GM10248 (cell line): ENCODE measurements at regions not wholly inside any gene's neighbourhood (a gene's known extent, or its start where the extent isn't known, plus 50 kb on each side); places are given as distances from the start of the nearest gene placed in this dataset.

Experiments used
- CTCF ChIA-PET: fragments of 300-600 bp; sonication (Branson Sonifier 250); formaldehyde crosslinking; extraction: SDS; loops from one replicate; lab custom pipeline; 2021; ENCODE audit warnings: antibody characterized with exemption; lab: Yijun Ruan, JAX
- POLR2A ChIA-PET: fragments of 350-650 bp; sonication (Branson Sonifier 250); formaldehyde crosslinking; extraction: SDS; loops from one replicate; lab custom pipeline; 2020; ENCODE audit warnings: antibody characterized with exemption; lab: Yijun Ruan, JAX
- DNase-seq: peaks from one replicate; pipeline ENCODE4 v3.0.0; 2012; ENCODE audit errors: extremely low spot score
- TF ChIP-seq, protein P1 (sequence below): IDR thresholded peaks from 2 replicates; pipeline ENCODE4 v1.5.1; 2012; ENCODE audit warnings: mild to moderate bottlenecking, low read depth; ENCODE audit errors: extremely low read depth, missing control alignments, control extremely low read depth

DNA sequence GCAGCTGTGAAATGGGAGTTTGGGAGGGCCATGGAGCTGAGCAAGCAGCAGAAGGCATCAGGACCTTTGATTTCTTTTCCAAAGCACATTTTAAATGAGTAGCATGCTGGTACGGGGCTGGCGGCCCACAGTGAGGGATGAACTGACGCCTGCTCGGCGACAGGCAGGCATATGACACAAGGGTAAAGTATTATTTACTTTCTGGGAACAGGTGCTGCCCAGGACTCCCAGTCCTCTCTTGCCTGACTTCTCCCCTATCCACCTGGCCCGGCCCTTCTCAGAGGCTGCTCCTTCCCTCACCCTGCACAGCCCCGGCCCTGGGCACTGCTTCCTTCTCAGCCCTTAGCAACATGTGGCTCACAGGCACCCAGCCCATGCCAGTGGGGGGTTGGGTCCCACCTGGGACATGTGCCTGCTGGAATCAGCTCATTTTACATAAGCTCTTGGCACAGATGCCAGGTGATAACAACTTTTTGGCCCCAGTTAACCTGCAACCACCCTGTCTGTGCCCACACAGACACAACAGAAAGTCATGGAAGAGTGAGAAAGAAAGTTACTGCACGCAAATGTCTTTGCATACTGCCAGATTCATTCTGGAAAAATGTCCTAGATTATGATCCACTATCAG, 112.3 kb upstream of the GADD45A start:
- ChIA-PET CTCF (interaction anchor here (0.7 to 6.5 kb wide), 8 partner anchors 9 to 188 kb away, joined by 3 to 63 read pairs (median 3); no protein-coding TSS in a partner anchor), POLR2A (no interaction called here)
- no peak for DNase-seq
- TF ChIP-seq, protein P1, sequence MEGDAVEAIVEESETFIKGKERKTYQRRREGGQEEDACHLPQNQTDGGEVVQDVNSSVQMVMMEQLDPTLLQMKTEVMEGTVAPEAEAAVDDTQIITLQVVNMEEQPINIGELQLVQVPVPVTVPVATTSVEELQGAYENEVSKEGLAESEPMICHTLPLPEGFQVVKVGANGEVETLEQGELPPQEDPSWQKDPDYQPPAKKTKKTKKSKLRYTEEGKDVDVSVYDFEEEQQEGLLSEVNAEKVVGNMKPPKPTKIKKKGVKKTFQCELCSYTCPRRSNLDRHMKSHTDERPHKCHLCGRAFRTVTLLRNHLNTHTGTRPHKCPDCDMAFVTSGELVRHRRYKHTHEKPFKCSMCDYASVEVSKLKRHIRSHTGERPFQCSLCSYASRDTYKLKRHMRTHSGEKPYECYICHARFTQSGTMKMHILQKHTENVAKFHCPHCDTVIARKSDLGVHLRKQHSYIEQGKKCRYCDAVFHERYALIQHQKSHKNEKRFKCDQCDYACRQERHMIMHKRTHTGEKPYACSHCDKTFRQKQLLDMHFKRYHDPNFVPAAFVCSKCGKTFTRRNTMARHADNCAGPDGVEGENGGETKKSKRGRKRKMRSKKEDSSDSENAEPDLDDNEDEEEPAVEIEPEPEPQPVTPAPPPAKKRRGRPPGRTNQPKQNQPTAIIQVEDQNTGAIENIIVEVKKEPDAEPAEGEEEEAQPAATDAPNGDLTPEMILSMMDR: no peak

DNA sequence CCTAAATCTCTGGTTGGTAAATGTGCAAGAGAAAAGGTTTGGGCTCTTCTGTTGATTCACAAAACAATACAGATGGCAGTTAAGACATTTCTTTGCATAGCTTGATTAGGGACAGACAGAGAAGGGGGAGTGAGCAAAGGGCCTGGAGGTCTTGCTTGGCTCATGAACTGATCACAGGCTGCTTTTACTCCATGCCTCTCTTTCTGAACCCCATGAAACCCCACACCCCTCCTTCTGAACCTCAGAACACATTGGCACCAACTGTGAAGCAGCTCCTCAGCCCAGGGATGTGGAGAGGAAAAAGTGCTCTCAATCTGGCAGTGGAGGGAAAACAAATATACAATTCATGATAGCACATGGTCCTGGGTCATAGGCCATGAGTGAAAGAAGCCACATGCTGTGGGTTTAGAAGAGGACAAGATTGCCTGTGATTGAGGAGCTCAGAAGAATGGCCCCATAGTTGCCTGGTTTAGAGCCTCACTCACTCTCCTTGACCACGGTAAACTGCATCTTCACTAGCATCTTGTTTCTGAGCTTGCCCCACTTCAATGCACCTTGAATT, 111.6 kb upstream of the GADD45A start:
- ChIA-PET CTCF (interaction anchor here (0.9 to 6.5 kb wide), 9 partner anchors 9 to 193 kb away, joined by 3 to 63 read pairs (median 3); no protein-coding TSS in a partner anchor), POLR2A (no interaction called here)
- TF ChIP-seq, protein P1: no peak
- DNase-seq: no peak

DNA sequence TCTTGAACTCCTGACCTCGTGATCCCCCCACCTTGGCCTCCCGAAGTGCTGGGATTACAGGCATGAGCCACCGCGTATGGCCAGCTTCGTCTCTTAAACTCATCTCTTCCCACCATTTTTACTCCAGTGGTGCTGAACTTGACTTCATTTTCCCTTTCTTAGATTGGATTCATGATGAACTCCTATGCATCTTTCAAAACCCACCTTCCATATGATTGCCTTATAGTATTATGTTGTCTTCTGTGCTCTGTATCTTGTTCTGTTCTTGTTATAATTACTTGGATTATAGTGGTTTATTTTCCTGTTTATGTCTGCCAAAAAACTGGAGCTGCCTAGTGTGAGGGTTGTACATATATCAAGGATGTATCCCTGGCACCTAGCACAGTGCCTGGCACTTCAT, 110.8 kb upstream of the GADD45A start:
- DNase-seq: no peak
- ChIA-PET CTCF (interaction anchor here (1.2 to 6.5 kb wide), 4 partner anchors 12 to 192 kb away, joined by 3 to 63 read pairs (median 3); no protein-coding TSS in a partner anchor), POLR2A (no interaction called here)
- TF ChIP-seq, protein P1: no peak

DNA sequence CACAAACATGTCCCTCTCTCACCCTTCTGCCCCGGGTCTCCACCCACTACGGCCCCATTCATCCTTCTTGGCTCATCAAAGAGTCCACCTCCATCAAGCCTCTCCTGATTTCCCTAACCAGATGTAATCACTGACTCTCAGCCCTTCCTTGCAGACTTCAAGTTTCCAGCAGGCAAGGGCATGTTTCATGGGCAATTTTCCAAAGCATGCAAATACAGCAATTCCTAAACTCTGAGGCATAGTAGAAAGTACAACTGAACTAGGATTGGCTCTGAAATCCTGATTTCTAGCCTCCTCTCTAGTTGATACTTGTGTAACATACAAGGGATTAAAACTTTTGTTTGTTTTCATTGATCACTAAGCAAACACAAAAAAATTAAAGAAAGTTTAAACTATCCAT, 109.1 kb upstream of the GADD45A start:
- DNase-seq: no peak
- TF ChIP-seq, protein P1: no peak
- ChIA-PET CTCF (no interaction called here), POLR2A (no interaction called here)

DNA sequence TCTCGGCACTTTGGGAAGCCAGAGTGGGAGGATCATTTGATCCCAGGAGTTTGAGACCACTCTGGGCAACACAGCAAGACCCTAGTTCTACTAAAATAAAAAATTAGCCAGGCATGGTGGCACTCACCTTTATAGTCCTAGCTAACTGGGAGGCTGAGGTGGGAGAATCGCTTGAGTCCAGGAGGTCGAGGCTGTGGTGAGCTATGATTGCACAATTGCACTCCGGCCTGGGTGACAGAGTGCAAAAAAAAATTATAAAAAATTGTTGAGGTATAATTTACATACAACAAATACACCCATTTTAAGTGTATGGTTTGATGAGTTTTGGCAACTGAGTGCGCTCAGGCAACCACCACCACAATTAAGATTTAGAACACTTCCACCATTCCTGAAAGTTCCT, 108.5 kb upstream of the GADD45A start:
- ChIA-PET CTCF (no interaction called here), POLR2A (no interaction called here)
- no peak for DNase-seq
- TF ChIP-seq, protein P1: no peak

GRCh38 chr1:67577646-67578045, 107.4 kb upstream of the GADD45A start:
- POLR2A ChIA-PET: no interaction called here
- CTCF ChIA-PET: interaction anchor here (0.7 to 2.7 kb wide), 3 partner anchors 16 to 141 kb away, joined by 3 to 11 read pairs (median 3); no protein-coding TSS in a partner anchor
- TF ChIP-seq, protein P1: no peak
- DNase-seq: no peak
